ENCODE measurements at regions not wholly inside any gene's neighbourhood (a gene's known extent, or its start where the extent isn't known, plus 50 kb on each side); places are given as distances from the start of the nearest gene placed in this dataset.

DNA sequence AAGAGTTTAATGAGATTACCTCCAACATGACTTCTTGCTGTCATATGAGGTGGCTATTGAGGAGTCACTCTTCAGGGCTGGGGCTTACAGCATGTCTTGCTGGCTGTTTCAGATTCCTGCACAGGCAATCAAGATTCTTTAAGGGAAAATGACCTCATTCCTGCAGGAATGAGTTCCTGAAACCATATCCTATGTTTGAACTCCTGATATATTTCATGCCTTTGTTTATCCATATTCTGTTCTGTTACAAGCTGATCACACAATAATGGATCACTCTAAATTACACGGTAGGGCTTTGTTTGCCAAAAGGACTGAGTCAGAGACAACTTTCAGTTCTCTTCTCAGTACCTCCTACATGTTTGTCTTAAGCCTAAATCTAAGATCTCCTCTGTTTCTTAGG lies 879.8 kb upstream of the PIK3C3 start:
- Mint-ChIP-seq H3K4me3 (no peak overlapping the region), H3K36me3 (ENCODE audit: low read depth) (no peaks in the 10 kb centered on the region), H3K4me1 (no peaks in the 10 kb centered on the region), H3K27me3 (ENCODE audit: insufficient read depth, low read depth, poor library complexity) (no peaks in the 10 kb centered on the region), H3K9me3 (no peaks in the 10 kb centered on the region), H3K27ac (no peak overlapping the region)
- Histone ChIP-seq H3K36me3 (ENCODE audit: insufficient read depth) (no peaks in the 10 kb centered on the region), H4K20me1 (replicated peaks; ENCODE audit: insufficient read depth) (no peaks in the 10 kb centered on the region), H3K4me2 (no peak overlapping the region), H3K27me3 (ENCODE audit: insufficient read depth) (no peaks in the 10 kb centered on the region), H2AFZ (peak overlapping the region; percentile 70; the same call in 1 of the 2 replicates), H3K27ac (ENCODE audit: low read depth) (no peak overlapping the region), H3K9me2 (ENCODE audit: insufficient read depth) (peaks cover 2% of the 10 kb centered on the region; the same call in 1 of the 2 replicates), H3K79me2 (replicated peaks; ENCODE audit: insufficient read depth) (no peaks in the 10 kb centered on the region), H3F3A (replicated peaks; ENCODE audit: low read depth) (no peaks in the 10 kb centered on the region), H3K4me3 (no peak overlapping the region), H3K4me1 (ENCODE audit: insufficient read depth) (no peaks in the 10 kb centered on the region)
- TF ChIP-seq EZH2 (IDR thresholded peaks at IDR 0.05; ENCODE audit: low read depth, unreplicated experiment): no peak
- no peak for TF ChIP-seq POLR2AphosphoS5 (IDR thresholded peaks at IDR 0.05; ENCODE audit: low read depth)
- no peak for TF ChIP-seq JUNB (IDR thresholded peaks at IDR 0.05; ENCODE audit: unreplicated experiment)
- TF ChIP-seq, protein P1, sequence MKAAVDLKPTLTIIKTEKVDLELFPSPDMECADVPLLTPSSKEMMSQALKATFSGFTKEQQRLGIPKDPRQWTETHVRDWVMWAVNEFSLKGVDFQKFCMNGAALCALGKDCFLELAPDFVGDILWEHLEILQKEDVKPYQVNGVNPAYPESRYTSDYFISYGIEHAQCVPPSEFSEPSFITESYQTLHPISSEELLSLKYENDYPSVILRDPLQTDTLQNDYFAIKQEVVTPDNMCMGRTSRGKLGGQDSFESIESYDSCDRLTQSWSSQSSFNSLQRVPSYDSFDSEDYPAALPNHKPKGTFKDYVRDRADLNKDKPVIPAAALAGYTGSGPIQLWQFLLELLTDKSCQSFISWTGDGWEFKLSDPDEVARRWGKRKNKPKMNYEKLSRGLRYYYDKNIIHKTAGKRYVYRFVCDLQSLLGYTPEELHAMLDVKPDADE (IDR thresholded peaks at IDR 0.05): no peak
- no peak for TF ChIP-seq ZNF331 (CRISPR knock-in tag; IDR thresholded peaks at IDR 0.05; ENCODE audit: low read depth)
- TF ChIP-seq, protein P2, sequence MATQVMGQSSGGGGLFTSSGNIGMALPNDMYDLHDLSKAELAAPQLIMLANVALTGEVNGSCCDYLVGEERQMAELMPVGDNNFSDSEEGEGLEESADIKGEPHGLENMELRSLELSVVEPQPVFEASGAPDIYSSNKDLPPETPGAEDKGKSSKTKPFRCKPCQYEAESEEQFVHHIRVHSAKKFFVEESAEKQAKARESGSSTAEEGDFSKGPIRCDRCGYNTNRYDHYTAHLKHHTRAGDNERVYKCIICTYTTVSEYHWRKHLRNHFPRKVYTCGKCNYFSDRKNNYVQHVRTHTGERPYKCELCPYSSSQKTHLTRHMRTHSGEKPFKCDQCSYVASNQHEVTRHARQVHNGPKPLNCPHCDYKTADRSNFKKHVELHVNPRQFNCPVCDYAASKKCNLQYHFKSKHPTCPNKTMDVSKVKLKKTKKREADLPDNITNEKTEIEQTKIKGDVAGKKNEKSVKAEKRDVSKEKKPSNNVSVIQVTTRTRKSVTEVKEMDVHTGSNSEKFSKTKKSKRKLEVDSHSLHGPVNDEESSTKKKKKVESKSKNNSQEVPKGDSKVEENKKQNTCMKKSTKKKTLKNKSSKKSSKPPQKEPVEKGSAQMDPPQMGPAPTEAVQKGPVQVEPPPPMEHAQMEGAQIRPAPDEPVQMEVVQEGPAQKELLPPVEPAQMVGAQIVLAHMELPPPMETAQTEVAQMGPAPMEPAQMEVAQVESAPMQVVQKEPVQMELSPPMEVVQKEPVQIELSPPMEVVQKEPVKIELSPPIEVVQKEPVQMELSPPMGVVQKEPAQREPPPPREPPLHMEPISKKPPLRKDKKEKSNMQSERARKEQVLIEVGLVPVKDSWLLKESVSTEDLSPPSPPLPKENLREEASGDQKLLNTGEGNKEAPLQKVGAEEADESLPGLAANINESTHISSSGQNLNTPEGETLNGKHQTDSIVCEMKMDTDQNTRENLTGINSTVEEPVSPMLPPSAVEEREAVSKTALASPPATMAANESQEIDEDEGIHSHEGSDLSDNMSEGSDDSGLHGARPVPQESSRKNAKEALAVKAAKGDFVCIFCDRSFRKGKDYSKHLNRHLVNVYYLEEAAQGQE (IDR thresholded peaks at IDR 0.05; ENCODE audit: unreplicated experiment): no peak
- no peak for TF ChIP-seq ZNF114 (CRISPR knock-in tag; IDR thresholded peaks at IDR 0.05)
- TF ChIP-seq, protein P3, sequence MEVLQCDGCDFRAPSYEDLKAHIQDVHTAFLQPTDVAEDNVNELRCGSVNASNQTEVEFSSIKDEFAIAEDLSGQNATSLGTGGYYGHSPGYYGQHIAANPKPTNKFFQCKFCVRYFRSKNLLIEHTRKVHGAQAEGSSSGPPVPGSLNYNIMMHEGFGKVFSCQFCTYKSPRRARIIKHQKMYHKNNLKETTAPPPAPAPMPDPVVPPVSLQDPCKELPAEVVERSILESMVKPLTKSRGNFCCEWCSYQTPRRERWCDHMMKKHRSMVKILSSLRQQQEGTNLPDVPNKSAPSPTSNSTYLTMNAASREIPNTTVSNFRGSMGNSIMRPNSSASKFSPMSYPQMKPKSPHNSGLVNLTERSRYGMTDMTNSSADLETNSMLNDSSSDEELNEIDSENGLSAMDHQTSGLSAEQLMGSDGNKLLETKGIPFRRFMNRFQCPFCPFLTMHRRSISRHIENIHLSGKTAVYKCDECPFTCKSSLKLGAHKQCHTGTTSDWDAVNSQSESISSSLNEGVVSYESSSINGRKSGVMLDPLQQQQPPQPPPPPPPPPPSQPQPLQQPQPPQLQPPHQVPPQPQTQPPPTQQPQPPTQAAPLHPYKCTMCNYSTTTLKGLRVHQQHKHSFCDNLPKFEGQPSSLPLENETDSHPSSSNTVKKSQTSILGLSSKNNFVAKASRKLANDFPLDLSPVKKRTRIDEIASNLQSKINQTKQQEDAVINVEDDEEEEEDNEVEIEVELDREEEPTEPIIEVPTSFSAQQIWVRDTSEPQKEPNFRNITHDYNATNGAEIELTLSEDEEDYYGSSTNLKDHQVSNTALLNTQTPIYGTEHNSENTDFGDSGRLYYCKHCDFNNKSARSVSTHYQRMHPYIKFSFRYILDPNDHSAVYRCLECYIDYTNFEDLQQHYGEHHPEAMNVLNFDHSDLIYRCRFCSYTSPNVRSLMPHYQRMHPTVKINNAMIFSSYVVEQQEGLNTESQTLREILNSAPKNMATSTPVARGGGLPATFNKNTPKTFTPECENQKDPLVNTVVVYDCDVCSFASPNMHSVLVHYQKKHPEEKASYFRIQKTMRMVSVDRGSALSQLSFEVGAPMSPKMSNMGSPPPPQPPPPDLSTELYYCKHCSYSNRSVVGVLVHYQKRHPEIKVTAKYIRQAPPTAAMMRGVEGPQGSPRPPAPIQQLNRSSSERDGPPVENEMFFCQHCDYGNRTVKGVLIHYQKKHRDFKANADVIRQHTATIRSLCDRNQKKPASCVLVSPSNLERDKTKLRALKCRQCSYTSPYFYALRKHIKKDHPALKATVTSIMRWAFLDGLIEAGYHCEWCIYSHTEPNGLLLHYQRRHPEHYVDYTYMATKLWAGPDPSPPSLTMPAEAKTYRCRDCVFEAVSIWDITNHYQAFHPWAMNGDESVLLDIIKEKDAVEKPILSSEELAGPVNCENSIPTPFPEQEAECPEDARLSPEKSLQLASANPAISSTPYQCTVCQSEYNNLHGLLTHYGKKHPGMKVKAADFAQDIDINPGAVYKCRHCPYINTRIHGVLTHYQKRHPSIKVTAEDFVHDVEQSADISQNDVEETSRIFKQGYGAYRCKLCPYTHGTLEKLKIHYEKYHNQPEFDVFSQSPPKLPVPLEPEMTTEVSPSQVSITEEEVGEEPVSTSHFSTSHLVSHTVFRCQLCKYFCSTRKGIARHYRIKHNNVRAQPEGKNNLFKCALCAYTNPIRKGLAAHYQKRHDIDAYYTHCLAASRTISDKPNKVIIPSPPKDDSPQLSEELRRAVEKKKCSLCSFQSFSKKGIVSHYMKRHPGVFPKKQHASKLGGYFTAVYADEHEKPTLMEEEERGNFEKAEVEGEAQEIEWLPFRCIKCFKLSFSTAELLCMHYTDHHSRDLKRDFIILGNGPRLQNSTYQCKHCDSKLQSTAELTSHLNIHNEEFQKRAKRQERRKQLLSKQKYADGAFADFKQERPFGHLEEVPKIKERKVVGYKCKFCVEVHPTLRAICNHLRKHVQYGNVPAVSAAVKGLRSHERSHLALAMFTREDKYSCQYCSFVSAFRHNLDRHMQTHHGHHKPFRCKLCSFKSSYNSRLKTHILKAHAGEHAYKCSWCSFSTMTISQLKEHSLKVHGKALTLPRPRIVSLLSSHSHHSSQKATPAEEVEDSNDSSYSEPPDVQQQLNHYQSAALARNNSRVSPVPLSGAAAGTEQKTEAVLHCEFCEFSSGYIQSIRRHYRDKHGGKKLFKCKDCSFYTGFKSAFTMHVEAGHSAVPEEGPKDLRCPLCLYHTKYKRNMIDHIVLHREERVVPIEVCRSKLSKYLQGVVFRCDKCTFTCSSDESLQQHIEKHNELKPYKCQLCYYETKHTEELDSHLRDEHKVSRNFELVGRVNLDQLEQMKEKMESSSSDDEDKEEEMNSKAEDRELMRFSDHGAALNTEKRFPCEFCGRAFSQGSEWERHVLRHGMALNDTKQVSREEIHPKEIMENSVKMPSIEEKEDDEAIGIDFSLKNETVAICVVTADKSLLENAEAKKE (CRISPR knock-in tag; IDR thresholded peaks at IDR 0.05): no peak
- TF ChIP-seq EZH2phosphoT487 (IDR thresholded peaks at IDR 0.05; ENCODE audit: unreplicated experiment): no peak
- DNase-seq (ENCODE audit: low spot score) (no peak), ATAC-seq (no peak)

Data from GM23338 (cell line).